NCI-H82 (cell line): ENCODE measurements at regions not wholly inside any gene's neighbourhood (a gene's known extent, or its start where the extent isn't known, plus 50 kb on each side); places are given as distances from the start of the nearest gene placed in this dataset.
"Not testable (repeated sequence)": the region's sequence is repeated elsewhere in the genome, so short reads cannot be mapped to it uniquely, and the experiment has no call there.

Source experiments
- DNase-seq: peaks from one replicate; lab custom pipeline; 2025; lab: John Stamatoyannopoulos, UW

- no peak for DNase-seq
Measured at GRCh38 chr9:22217254-22217653, 208.1 kb upstream of the CDKN2B start.

GRCh38 chr9:22225856-22226255 lies 216.8 kb upstream of the CDKN2B start:
- not testable (repeated sequence) for DNase-seq

GRCh38 chr9:22227986-22228385 lies 218.6 kb upstream of the DMRTA1 start:
- DNase-seq, result no peak

- DNase-seq, result no peak
Measured at GRCh38 chr9:22228542-22228941, 218.1 kb upstream of the DMRTA1 start.

GRCh38 chr9:22229069-22229468 lies 217.6 kb upstream of the DMRTA1 start:
- no peak for DNase-seq

- DNase-seq, result not testable (repeated sequence)
Measured at GRCh38 chr9:22231309-22231708, 215.3 kb upstream of the DMRTA1 start.

GRCh38 chr9:22232971-22233370 lies 213.7 kb upstream of the DMRTA1 start:
- DNase-seq, result no peak

- no peak for DNase-seq
Measured at GRCh38 chr9:22237497-22238363, 208.9 kb upstream of the DMRTA1 start.

GRCh38 chr9:22238809-22239684 lies 207.6 kb upstream of the DMRTA1 start:
- DNase-seq, result peak; percentile 37

- DNase-seq, result no peak
Measured at GRCh38 chr9:22240619-22241018, 206.0 kb upstream of the DMRTA1 start.

- no peak for DNase-seq
Measured at GRCh38 chr9:22241024-22241423, 205.6 kb upstream of the DMRTA1 start.

- no peak for DNase-seq
Measured at GRCh38 chr9:22241611-22242010, 205.0 kb upstream of the DMRTA1 start.

- peak; percentile 74 for DNase-seq
Measured at GRCh38 chr9:22244139-22245011, 202.2 kb upstream of the DMRTA1 start.

GRCh38 chr9:22255337-22255736 lies 191.3 kb upstream of the DMRTA1 start:
- DNase-seq, result no peak

- no peak for DNase-seq
Measured at GRCh38 chr9:22256381-22256780, 190.2 kb upstream of the DMRTA1 start.

GRCh38 chr9:22257026-22257816 lies 189.4 kb upstream of the DMRTA1 start:
- no peak for DNase-seq

GRCh38 chr9:22265038-22265437 lies 181.6 kb upstream of the DMRTA1 start:
- no peak for DNase-seq

- no peak for DNase-seq
Measured at GRCh38 chr9:22265534-22265933, 181.1 kb upstream of the DMRTA1 start.

- DNase-seq, result no peak
Measured at GRCh38 chr9:22274477-22274876, 172.1 kb upstream of the DMRTA1 start.

GRCh38 chr9:22278426-22278825 lies 168.2 kb upstream of the DMRTA1 start:
- no peak for DNase-seq

GRCh38 chr9:22279636-22280035 lies 167.0 kb upstream of the DMRTA1 start:
- no peak for DNase-seq
